ELR (cell line): ENCODE measurements at regions not wholly inside any gene's neighbourhood (a gene's known extent, or its start where the extent isn't known, plus 50 kb on each side); places are given as distances from the start of the nearest gene placed in this dataset.
"Not testable (repeated sequence)": the region's sequence is repeated elsewhere in the genome, so short reads cannot be mapped to it uniquely, and the experiment has no call there.

Experiments
- DNase-seq: peaks from one replicate; pipeline ENCODE4 v3.0.0-alpha.2; 2015; ENCODE audit warnings: low read depth

DNA sequence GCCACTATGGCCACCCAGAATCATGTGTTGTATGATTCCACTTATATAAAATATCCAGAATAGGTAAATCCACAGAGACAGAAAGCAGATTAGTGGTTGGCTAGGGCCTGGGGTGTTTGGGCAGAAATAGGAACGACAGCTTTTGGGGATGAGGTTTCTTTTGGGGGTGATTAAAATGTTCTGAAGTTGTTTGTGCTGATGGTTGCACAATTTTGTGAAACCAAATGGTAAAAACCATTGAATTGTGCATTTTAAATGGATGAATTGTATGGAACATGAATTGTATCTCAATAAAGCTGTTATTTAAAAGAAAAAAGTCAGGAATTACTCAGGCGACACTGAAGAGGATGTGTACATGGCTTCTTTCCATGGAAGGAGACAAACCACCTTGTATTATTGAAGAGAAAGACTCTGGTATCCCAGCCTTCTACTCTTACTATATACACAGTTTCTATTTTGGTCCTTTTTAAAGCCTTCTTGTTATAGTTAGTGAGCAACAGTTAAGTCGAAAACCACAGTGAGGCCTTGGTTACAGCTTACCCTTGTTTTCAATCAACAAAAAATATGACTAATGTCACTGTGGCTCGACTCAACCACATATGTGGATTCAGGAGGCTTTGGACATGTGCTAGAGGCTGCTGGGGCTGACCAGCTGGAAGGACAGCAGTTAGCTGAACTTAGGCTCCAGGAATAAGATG lies 57.1 kb upstream of the KMT2E start:
- peak; percentile 92 for DNase-seq

DNA sequence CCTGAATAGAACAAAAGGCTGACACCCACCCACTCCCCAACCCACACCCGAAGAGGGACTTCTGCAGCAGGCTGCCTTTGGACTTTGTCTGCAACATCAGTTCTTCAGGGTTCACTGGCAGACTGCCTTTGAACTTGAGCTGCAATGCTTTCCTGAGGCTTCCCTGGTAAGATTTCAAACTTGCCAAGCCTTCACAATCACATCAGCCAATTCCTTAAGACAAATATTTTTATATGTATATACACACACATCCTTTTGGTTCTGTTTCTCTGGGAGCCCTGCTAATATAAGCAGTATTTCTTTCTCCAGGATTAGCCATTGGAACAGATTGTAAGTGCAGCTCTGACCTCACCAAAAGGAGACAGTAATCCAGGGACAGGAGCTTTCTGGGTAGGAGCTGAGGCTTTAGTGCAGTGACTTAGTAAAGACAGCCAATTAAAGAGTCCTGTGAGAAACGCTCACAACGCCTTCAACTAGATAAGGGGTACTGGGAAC lies 55.6 kb upstream of the KMT2E start:
- DNase-seq, result no peak

GRCh38 chr7:104959483-104959882 lies 54.5 kb upstream of the KMT2E start:
- not testable (repeated sequence) for DNase-seq

- no peak for DNase-seq
These were observed 53.1 kb upstream of the KMT2E start for GRCh38 chr7:104960741-104961448.

DNA sequence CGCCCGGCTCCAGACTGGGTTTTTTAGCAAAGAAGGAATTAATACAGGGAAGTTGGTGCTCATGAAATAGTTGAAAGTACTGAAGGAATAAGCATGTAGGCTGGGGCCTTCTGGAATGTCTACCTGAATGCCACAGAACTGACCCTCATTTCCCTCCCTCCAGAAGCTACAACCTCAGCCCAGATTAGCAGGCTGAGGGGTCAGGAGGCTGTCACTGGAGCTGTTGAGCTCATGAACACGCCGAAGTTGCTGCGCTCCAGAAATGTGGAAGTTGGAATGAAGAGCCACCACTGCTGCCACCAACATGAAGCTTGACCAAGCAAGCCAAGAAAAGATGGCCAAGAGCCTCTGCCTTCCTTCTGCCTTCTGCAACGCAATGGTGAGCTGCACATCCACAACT lies 52.2 kb upstream of the KMT2E start:
- no peak for DNase-seq

GRCh38 chr7:104962781-104963180 lies 51.2 kb upstream of the KMT2E start:
- DNase-seq, result peak; percentile 53

DNA sequence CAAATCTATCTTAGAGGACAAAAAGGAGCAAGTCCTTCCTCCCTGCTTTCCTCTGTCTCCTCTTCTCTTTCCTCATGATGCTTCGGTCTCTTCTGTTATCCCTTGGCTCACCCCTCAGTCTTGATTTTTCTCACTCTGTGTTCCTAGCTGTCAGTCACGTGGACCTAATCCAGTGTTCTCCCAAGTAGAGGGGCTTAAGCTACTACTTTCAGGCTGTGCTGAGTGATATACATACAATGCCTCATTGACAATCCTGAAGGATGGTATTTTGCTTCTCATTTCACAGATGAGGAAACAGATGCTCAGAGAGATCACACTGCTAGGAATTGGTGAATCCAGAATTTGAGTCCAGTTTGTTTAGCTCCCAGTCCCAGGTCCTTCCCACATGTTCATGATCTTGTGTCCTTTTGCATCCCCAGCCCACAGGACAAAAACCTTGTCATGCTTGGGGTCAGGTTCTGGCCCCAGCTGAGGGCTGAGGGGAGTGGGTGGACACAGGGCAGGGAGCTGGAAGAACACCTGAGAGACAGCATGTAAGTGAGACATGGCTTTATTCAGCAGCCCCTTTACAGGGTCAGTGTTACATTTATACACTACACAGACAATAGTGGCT lies 50.5 kb upstream of the KMT2E start:
- no peak for DNase-seq

DNA sequence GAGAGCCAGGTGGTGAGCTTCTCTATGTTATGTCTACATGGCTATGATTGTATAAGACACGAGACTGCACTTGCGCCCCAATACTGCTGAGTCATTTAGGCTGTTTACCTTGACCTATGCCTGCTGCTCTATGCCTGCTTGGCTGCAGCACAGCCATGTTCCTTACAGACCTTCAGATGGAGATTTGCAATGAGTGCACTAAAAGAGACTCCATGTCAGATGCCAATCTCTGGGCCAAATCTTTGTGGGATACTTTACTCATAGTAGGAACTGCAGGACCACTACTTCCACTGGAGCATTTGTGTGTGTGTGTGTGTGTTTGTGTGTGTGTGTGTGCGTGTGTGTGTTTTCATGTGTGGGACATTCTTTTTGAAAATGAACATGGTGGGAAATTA lies 50.0 kb upstream of the KMT2E start:
- peak; percentile 78 for DNase-seq
